Mucosa of stomach (tissue), 1 donor: ENCODE measurements at regions not wholly inside any gene's neighbourhood (a gene's known extent, or its start where the extent isn't known, plus 50 kb on each side); places are given as distances from the start of the nearest gene placed in this dataset.

Experiments
- H3K27me3 ChIP-seq: one replicate; pipeline ENCODE4 v1.7.0; 2013; ENCODE audit warnings: mild to moderate bottlenecking, low read length; ENCODE audit not compliant: control insufficient read depth, insufficient read depth
- H3K36me3 ChIP-seq: one replicate; pipeline ENCODE4 v1.7.0; 2013; ENCODE audit warnings: low read length; ENCODE audit not compliant: control insufficient read depth, insufficient read depth
- H3K4me1 ChIP-seq: one replicate; pipeline ENCODE4 v1.7.0; 2013; ENCODE audit warnings: mild to moderate bottlenecking, low read length; ENCODE audit not compliant: control insufficient read depth, insufficient read depth
- H3K4me3 ChIP-seq: one replicate; pipeline ENCODE4 v1.7.0; 2013; ENCODE audit warnings: low read length
- H3K9ac ChIP-seq: one replicate; pipeline ENCODE4 v1.7.0; 2013; ENCODE audit warnings: mild to moderate bottlenecking, low read length, moderate library complexity
- H3K9me3 ChIP-seq: one replicate; pipeline ENCODE4 v1.7.0; 2013; ENCODE audit warnings: mild to moderate bottlenecking, low read length, moderate library complexity; ENCODE audit not compliant: control insufficient read depth
- donor health status: Pancreatic carcinoma.

- Histone ChIP-seq H3K9me3 (no peaks in the 10 kb centered on the region), H3K27me3 (no peaks in the 10 kb centered on the region), H3K4me3 (no peak overlapping the region), H3K4me1 (no peaks in the 10 kb centered on the region), H3K9ac (no peak overlapping the region), H3K36me3 (no peaks in the 10 kb centered on the region)
Measured at GRCh38 chr6:156350337-156350736, 426.8 kb upstream of the ARID1B start.

DNA sequence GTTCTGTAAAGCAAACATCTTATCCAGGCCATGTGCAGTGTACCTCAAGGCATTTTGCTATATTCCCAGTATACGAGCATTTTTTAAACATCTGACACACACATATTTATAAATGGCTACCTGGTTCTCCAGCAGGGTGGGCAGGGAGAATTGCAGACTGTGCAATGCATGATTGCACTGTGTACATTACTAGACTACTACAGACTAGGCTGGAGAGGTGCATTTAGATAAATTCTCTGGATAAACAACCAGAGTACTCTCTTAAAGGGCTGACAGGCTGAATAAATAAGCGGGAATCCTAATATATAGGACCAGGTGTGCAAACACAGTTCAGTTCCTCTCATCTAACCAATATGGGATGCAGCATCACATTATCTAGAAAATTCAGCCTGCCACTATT is 428.3 kb upstream of the ARID1B start:
- Histone ChIP-seq H3K4me1 (no peaks in the 10 kb centered on the region), H3K27me3 (no peaks in the 10 kb centered on the region), H3K9me3 (no peaks in the 10 kb centered on the region), H3K4me3 (no peak overlapping the region), H3K9ac (no peak overlapping the region), H3K36me3 (no peaks in the 10 kb centered on the region)

- no peaks in the 10 kb centered on the region for H3K9me3 ChIP-seq
- H3K27me3 ChIP-seq: no peaks in the 10 kb centered on the region
- no peak overlapping the region for H3K9ac ChIP-seq
- H3K4me3 ChIP-seq: no peak overlapping the region
- H3K4me1 ChIP-seq: no peaks in the 10 kb centered on the region
- H3K36me3 ChIP-seq: no peaks in the 10 kb centered on the region
Measured at GRCh38 chr6:156348424-156348823, 428.8 kb upstream of the ARID1B start.

- Histone ChIP-seq H3K4me1 (no peaks in the 10 kb centered on the region), H3K36me3 (no peaks in the 10 kb centered on the region), H3K9me3 (no peaks in the 10 kb centered on the region), H3K27me3 (no peaks in the 10 kb centered on the region), H3K9ac (no peak overlapping the region), H3K4me3 (no peak overlapping the region)
Measured at GRCh38 chr6:156347656-156348055, 429.5 kb upstream of the ARID1B start.

DNA sequence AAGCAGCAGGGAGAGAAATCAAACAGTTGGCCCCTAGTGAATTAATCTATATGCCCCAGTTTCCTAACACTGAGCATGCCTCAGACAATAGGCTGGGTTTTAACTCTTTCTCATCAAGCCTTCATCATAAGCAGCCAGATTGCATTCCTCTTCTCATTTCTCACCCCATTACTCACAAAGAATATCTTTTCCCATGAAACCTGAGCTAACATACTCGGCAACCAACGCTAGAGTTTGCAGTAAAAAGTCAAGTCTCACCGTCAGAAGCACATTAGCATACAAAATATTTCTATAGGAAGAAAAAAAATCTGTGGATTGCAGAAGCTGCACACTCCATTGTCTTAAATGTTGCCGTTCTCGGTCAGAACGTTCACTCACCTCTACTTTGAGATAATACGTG is 429.9 kb upstream of the ARID1B start:
- Histone ChIP-seq H3K9ac (no peak overlapping the region), H3K4me1 (no peaks in the 10 kb centered on the region), H3K36me3 (no peaks in the 10 kb centered on the region), H3K27me3 (no peaks in the 10 kb centered on the region), H3K4me3 (no peak overlapping the region), H3K9me3 (no peaks in the 10 kb centered on the region)

- H3K9ac ChIP-seq: no peak overlapping the region
- no peaks in the 10 kb centered on the region for H3K9me3 ChIP-seq
- H3K4me1 ChIP-seq: no peaks in the 10 kb centered on the region
- no peak overlapping the region for H3K4me3 ChIP-seq
- no peaks in the 10 kb centered on the region for H3K27me3 ChIP-seq
- no peaks in the 10 kb centered on the region for H3K36me3 ChIP-seq
Measured at GRCh38 chr6:156345700-156346099, 431.5 kb upstream of the ARID1B start.

DNA sequence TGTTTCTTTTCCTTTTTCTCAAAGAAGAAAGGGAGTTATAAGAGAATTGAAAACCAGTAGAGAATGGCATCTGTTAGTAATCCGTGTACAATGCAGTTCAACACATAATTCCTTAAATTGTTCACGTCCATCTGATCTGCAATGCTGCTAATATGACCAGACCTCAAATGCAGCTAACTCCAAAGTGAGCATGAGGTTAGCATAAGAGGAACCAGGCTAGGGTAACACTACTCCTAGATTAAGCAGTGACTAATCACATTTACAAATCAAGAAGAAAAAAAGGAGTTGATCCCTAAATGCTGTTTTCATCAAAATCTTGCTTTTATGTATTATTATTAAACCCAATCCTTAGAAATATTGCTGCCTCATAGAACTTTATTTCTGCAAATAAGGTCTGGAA is 432.7 kb upstream of the ARID1B start:
- Histone ChIP-seq H3K27me3 (no peaks in the 10 kb centered on the region), H3K9me3 (no peaks in the 10 kb centered on the region), H3K9ac (no peak overlapping the region), H3K36me3 (no peaks in the 10 kb centered on the region), H3K4me3 (no peak overlapping the region), H3K4me1 (no peaks in the 10 kb centered on the region)

DNA sequence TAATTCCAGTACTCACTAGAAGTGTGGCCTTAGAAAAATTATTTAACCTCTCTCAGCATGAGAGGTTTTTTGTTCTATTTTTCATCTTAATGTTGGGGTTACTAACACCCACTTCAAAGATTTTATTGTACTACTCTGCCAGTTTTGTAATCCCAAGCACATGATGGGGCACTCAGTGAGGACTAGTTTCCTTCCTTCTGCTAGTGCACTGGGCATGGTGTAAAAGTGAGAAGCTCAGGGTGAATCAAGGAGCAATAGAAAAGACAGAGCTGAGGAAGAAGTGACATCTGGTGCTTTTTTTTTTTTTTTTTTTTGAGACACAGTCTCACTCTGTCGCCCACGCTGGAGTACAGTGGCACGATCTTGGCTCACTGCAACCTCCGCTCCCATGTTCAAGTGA is 439.4 kb upstream of the ARID1B start:
- H3K36me3 ChIP-seq: no peaks in the 10 kb centered on the region
- no peak overlapping the region for H3K4me3 ChIP-seq
- H3K9me3 ChIP-seq: no peaks in the 10 kb centered on the region
- no peak overlapping the region for H3K9ac ChIP-seq
- no peaks in the 10 kb centered on the region for H3K27me3 ChIP-seq
- H3K4me1 ChIP-seq: no peaks in the 10 kb centered on the region

- no peaks in the 10 kb centered on the region for H3K9me3 ChIP-seq
- H3K4me3 ChIP-seq: no peak overlapping the region
- no peak overlapping the region for H3K9ac ChIP-seq
- no peaks in the 10 kb centered on the region for H3K4me1 ChIP-seq
- no peaks in the 10 kb centered on the region for H3K36me3 ChIP-seq
- no peaks in the 10 kb centered on the region for H3K27me3 ChIP-seq
Measured at GRCh38 chr6:156336733-156337132, 440.4 kb upstream of the ARID1B start.

- no peak overlapping the region for H3K4me3 ChIP-seq
- H3K36me3 ChIP-seq: no peaks in the 10 kb centered on the region
- H3K4me1 ChIP-seq: no peaks in the 10 kb centered on the region
- no peaks in the 10 kb centered on the region for H3K27me3 ChIP-seq
- no peak overlapping the region for H3K9ac ChIP-seq
- no peaks in the 10 kb centered on the region for H3K9me3 ChIP-seq
Measured at GRCh38 chr6:156336089-156336488, 441.1 kb upstream of the ARID1B start.

GRCh38 chr6:156334966-156335365 is 442.2 kb upstream of the ARID1B start:
- Histone ChIP-seq H3K27me3 (no peaks in the 10 kb centered on the region), H3K4me1 (no peaks in the 10 kb centered on the region), H3K9me3 (no peaks in the 10 kb centered on the region), H3K9ac (no peak overlapping the region), H3K36me3 (no peaks in the 10 kb centered on the region), H3K4me3 (no peak overlapping the region)

GRCh38 chr6:156319707-156320106 is 457.5 kb upstream of the ARID1B start:
- no peaks in the 10 kb centered on the region for H3K9me3 ChIP-seq
- no peaks in the 10 kb centered on the region for H3K27me3 ChIP-seq
- H3K9ac ChIP-seq: no peak overlapping the region
- no peak overlapping the region for H3K4me3 ChIP-seq
- H3K4me1 ChIP-seq: no peaks in the 10 kb centered on the region
- no peaks in the 10 kb centered on the region for H3K36me3 ChIP-seq

DNA sequence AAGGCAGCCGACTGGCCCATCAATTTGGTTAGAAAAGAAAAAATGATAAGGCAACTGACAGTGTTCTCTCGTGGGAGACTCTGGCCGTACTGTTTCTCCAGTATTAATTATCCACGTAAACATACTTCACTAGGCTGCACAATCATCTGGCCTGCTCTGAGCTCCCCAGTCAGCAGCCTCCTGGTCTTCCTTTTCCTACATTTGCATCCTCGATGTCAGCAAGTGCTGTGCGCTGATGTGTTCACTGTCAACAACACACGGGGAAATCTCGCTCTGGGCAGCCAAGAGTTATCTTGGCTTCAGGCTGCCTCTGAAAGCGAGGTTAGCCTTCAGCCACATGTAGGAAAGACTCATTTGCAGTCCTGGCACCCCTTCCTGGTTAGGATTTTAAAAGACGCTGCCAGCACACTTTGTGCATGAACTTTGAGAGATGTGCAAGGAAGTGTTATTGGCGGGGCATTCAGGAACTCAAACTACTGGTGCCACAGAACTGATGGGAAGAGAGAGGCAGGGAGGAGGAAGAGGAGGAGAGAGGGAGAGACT is 460.5 kb upstream of the ARID1B start:
- H3K4me1 ChIP-seq: no peaks in the 10 kb centered on the region
- H3K4me3 ChIP-seq: no peak overlapping the region
- H3K9me3 ChIP-seq: no peaks in the 10 kb centered on the region
- H3K36me3 ChIP-seq: no peaks in the 10 kb centered on the region
- H3K9ac ChIP-seq: no peak overlapping the region
- H3K27me3 ChIP-seq: no peaks in the 10 kb centered on the region
